ENCODE measurements at regions not wholly inside any gene's neighbourhood (a gene's known extent, or its start where the extent isn't known, plus 50 kb on each side); places are given as distances from the start of the nearest gene placed in this dataset.

GRCh38 chr21:22438428-22439086, 1440.3 kb downstream of the NCAM2 start:
- DNase-seq, result no peak

DNA sequence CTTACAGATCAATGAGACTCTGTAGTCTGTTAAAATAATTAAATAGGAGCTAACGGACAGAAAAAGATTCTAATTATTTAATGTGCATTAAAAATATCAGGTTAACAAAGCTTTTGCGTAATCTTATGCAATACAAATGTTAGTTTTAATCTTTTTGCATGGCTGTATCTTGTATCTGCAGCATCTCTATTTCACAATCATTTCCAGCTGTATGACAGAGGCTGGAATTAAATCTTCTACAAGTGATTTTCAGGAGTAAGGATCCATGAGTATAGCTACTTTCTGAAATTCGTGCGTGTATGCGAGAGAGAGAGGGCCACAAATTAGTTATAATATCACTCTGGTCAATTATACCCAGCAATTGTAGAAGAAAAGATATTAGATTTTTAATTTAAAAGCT, 1446.8 kb downstream of the NCAM2 start:
- no peak for DNase-seq

DNA sequence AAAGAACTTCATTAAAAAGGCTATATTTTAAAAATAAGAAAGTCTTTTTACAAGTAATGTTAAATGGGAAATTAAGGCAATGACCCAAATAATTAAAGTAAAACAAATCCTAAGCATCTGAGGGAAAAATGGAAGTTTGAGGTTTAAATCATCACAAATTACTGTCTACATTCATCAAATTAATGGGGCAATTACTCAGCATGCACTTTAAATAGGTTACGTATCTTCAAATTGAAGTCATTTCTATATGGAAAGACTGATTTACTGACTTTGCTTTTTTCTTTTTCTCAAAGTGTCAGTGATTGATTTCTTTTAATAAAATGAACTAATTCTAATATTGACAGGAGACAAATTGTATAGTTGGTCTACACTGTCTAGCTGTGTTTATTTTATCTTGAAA, 1452.3 kb downstream of the NCAM2 start:
- no peak for DNase-seq

- no peak for DNase-seq
Measured at GRCh38 chr21:22456241-22456640, 1458.0 kb downstream of the NCAM2 start.

DNA sequence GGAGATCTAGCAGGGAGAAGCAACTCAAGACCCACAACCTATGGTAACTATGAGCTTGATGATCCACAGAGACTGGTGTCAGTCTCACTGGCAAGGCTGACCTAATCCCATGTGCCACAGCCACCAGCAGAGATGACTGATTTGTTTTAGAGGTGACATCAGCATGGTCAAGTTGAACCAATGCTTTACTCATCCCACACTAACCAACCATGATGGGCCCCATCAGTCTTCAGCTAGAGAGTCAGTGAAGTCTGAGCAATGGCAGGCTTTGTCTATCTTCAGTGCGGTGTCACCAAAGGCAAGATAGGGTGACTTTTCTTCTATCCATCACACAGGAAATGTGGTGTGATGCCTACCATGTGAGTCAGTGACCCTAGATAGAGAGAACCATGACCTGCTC, 1470.7 kb downstream of the NCAM2 start:
- no peak for DNase-seq

GRCh38 chr21:22474403-22474802, 1476.2 kb downstream of the NCAM2 start:
- no peak for DNase-seq

- no peak for DNase-seq
Measured at GRCh38 chr21:22476214-22476613, 1478.0 kb downstream of the NCAM2 start.

DNA sequence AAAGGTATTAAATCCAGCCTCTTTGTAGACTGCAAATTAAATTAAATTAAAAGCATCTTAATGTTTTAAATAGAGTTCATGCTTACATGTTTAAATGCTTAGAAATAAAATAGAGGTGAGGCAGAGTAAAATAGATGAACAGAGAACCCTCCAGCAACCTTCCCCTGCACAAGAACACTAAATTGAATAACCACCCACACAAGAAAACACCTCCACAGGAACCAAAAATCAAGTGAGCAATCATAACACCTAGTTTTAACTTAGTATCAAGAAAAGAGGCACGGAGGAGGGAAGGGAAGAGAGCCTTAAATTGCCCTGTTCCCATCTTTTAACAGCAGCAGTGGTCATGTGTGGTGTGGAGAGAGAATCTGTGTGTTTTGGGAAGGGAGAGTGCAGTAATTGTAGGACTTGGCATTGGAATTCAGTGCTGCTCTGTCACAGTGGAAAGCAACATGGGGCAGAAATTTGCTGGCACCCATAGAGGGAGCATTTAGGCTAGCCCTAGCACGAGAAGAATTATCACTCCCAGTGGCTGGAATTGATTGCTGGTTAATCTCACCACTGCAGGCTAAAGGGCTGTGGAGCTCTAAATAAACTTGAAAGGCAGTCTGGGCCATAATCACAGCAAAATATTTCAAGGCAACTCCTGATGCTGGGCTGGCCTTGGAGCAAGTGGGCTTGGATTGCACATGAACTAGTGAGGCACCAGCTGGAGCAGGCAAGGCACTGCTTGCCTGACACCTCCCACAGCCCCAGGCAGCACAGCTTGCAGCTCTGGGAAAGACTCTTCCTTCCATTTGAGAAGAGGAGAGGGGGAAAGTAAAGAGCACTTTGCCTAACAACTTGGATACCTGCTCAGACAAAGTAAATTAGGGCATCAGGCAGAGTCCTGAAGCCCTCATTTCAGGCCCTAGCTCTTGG, 1478.8 kb downstream of the NCAM2 start:
- DNase-seq, result no peak

GRCh38 chr21:22490049-22490448, 1491.8 kb downstream of the NCAM2 start:
- DNase-seq, result no peak

DNA sequence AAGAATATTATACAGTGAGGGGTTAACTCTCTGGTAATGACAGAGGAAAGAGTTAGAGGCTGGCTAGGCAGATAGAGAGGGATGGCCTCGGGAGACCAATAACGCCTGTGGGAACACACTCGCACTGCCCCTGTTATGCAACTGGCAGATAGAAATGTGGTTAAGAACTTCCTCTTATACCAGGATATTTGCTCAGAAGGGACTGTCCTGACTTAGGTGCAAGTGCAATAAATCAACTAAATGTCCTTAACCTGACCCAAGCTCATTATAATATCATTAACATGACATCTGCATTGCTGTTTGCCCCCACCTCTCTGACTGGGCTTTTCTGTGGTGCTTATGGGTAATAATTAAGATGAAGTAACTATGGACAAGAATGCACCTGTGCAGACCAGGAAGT, 1518.0 kb downstream of the NCAM2 start:
- DNase-seq, result no peak

- DNase-seq, result no peak
Measured at GRCh38 chr21:22535630-22536029, 1537.4 kb downstream of the NCAM2 start.

GRCh38 chr21:22536509-22536908, 1538.3 kb downstream of the NCAM2 start:
- no peak for DNase-seq

GRCh38 chr21:22544747-22545146, 1546.5 kb downstream of the NCAM2 start:
- no peak for DNase-seq

- no peak for DNase-seq
Measured at GRCh38 chr21:22552390-22552789, 1554.2 kb downstream of the NCAM2 start.

DNA sequence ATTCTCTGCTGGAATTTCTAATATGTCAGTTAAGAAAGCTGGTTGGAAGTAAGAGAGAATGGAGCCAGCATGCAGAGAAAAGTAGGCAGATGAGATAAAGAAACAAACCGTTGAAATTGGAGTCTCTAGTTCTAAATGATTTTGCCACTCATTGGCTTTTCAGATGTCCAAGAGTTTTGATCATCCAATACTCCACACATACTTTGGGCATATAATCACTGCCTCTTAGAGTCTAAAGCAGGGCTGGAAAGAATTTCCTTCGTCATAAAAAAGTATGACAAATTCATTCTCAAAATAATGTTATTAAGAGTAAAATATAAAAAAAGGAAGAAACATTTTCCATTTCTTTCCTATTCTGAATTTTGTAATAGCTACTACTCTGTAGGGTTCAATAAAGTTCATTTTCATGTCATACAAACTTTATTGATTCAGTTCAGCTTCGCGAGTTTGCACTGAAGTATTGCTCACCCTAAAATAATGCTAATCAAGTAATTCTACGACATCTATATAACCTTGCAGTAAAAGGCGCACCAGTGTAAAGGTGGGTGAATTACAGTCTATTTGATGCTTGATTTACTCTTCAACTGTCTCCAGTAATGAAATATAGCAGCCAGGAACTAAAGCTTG, 1556.6 kb downstream of the NCAM2 start:
- no peak for DNase-seq

- no peak for DNase-seq
Measured at GRCh38 chr21:22556829-22557228, 1558.6 kb downstream of the NCAM2 start.

- no peak for DNase-seq
Measured at GRCh38 chr21:22561946-22562345, 1563.7 kb downstream of the NCAM2 start.

GRCh38 chr21:22573834-22574233, 1575.6 kb downstream of the NCAM2 start:
- no peak for DNase-seq

- no peak for DNase-seq
Measured at GRCh38 chr21:22575165-22575584, 1577.0 kb downstream of the NCAM2 start.

DNA sequence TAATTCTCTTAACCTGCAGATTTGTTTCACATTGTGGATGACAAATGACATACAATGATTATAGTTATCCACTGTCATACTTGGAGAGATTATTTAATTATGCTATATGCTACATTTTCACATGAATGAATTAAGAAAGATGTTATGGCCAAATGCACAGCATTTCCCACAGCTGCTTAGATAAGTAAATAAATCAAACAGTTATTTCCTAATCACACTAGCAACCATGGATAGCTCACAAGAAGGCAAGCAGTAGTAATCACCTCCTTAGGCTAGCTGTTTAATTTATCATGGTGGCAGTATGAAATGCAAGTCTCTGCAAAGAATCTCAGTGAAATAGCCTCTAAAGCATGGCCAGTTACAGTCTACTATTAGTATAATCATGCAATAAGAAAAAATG, 1581.5 kb downstream of the NCAM2 start:
- DNase-seq, result no peak

- no peak for DNase-seq
Measured at GRCh38 chr21:22582026-22582425, 1583.8 kb downstream of the NCAM2 start.

- no peak for DNase-seq
Measured at GRCh38 chr21:22584308-22584707, 1586.1 kb downstream of the NCAM2 start.

GRCh38 chr21:22585558-22585957, 1587.3 kb downstream of the NCAM2 start:
- no peak for DNase-seq
